Stimulated activated CD4-positive, alpha-beta T cell treated with anti-CD3 and anti-CD28 coated beads, TNF-alpha, amount 100 ng/mL, for 24 hours (primary cell): ENCODE measurements at regions not wholly inside any gene's neighbourhood (a gene's known extent, or its start where the extent isn't known, plus 50 kb on each side); places are given as distances from the start of the nearest gene placed in this dataset.
"Not testable (repeated sequence)": the region's sequence is repeated elsewhere in the genome, so short reads cannot be mapped to it uniquely, and the experiment has no call there.

Source experiments
- DNase-seq, 3 experiments: peaks; one replicate each; pipeline ENCODE4 v3.0.0-alpha.2; 2020; ENCODE audit warnings: low read depth in 3 of 3

- no peak for DNase-seq
Observed at GRCh38 chr20:48490961-48491831, 336.6 kb downstream of the PREX1 start.

DNA sequence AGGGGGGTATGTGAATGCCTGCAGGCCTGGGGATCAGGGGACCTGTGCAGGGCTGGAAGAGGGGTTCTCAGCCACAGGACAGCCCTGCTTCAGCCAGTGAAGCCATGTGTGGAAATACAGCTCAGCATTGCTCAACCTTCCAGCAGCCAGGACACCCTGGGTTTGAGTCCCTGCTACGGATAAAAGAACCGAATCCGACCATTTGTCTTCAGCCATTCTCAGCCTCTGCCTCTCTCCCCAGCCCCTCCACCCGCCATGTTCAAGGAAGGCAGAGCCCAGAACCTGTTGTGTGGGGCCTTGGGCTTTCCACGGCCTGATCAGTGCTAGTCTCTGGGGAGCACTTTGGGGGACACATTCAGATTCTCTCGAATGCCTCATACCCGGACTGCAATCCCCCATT lies 337.5 kb downstream of the PREX1 start:
- not testable (repeated sequence) for DNase-seq

DNA sequence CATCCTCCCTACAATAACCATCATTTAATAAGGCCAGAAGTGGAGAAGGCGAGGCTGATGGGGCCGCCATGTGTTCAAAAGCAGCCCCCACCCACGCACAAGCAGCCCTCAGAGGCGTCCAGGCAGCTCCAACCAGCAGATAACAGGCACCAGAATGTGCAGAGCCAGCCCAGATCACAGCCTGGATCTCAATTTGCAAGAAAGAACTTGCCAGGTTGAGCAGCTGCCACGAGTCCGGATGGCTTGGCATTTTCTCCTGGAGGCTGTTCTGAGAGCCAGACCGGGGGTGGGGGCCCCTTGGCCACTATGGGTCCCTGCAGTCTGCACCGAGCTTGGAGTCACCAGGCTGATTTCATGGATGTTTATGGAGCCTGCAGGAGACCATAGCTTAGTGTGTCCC lies 338.1 kb downstream of the PREX1 start:
- no peak for DNase-seq

DNA sequence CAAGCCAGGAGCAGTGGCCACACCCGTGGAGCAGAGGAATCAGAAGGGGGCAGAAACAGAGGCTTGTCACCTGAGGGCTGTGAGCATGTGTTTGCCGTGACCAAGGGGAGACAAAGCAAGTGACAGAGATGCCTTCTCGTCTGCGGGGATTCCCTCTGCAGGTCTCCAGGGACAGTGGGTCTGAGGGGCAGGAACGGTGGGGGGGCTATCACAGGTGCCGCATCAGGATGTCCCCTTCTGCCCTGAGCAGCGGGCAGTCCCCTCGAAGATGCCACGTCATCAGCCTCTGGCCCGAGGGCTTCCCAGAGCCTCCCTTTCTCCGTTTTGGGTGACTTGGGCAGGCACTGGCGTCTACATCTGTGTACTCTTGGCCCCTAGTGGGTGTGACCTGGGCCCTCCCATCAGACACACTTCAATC lies 338.7 kb downstream of the PREX1 start:
- no peak for DNase-seq

GRCh38 chr20:48488334-48489034 lies 339.3 kb downstream of the PREX1 start:
- not testable (repeated sequence) for DNase-seq

DNA sequence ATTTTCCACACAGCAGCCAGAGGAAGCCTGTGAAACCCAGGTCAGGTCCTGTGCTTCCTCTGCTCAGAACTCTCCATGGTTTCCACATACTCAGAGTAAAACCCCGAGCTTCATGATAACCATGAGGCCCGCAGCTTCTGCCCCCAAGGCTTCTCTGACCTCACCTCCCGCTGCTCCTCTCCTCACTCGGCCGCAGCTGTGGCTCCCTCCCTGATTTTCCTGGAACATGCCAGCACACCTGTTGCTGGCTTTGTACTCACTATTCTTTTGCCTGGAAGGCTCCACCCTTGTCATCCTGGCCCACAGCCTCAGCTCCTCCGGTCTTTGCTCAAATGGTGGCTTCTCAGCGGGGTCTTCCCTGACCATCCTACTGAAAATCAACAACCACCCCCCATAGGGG lies 341.7 kb downstream of the PREX1 start:
- no peak for DNase-seq

- not testable (repeated sequence) for DNase-seq
Observed at GRCh38 chr20:48485153-48485552, 342.6 kb downstream of the PREX1 start.

DNA sequence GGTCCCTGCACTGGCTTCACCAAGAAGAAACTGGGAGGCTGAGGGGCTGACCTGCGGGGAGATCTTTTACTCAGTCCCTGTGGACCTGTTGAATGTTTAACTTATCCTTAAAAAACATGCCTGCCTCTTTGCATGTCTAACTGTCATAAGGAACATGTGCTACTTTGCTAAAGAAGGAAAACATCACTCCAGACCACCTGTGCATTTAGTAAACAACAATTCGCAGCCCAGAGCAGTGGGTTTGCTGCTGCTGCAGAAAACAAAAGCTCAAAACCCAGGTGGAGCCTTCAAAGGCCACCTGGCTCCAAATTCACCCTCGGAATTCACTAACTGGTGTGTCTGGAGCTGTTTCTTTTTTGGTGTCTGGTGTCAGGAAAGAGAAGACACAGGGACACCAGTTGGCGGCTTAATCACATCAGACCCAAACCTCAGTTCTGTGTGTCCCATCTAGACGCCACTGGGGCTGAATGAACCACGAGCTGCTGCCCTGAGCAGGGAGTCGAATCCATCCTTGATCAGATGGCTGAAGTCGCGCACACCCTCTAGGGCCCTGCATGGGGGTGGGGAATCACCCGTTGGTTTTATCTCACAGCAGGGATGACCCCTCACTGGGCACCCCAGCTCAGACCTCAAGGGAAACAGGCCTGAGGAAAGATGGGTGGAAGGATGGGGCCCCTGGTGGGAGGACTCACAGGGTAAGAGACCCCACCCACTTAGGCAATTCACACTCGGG lies 344.3 kb downstream of the PREX1 start:
- DNase-seq: no peak

GRCh38 chr20:48482790-48483189 lies 345.0 kb downstream of the PREX1 start:
- no peak for DNase-seq

DNA sequence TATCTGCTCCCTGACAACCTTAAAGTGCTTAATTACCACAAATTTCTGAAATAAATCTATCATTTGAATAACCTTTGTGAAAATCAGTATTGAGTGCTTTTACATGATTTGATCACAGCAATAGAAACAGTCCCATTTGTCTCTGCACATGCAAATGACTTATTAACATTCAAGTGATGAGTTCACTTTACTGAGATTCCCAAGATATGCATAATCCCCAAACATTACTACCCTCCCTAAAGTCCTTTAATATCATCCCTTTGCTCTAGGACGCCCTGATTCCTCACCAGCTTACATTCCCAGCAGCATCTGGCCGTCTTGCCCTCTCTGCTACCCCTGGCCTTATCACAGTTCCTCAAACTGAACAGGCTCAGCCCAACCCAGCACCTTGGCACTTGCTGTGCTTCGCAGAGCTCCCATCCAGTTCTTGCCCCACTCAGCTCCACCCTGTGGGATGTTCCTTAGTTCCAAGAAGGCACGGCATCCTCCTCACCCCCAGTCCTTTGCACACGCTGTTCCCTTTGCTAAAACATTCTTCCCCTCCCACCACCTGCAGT lies 347.5 kb downstream of the PREX1 start:
- DNase-seq: no peak

DNA sequence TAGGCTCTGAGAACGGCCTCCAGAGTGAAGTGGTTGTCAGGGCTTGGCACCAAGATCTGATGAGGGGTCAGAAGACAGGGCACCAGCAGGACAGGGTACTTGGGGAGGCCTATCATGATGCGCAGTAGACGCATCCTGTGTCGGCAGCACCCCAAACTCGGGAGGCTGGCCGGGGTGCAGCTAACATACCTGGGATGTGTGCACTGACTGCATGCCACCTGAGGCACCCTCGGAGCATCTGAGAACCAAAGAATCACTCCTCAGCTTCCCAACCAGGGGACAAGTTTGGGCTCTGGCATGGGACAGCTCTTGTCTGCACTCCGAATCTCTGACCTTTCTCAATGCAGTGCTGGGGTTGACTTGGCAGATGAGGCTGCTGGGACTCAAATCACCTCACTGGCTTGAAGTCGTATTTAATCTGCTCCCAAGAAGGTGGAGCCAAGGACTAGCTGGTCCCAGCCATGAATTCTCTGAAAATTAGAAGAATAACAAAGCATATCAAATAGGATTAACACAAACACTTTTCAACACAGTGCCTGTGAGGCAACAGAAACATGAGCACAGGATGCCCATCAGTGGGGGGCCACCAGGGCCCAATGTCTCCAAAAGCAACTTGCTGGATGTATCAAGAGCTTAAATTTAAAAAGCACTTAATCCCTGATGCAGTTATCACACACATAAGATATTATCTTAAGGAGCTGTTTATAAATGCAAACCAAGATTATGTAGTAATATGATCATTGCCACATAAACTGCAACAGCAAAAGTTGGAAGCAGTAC lies 348.8 kb downstream of the PREX1 start:
- no peak for DNase-seq

DNA sequence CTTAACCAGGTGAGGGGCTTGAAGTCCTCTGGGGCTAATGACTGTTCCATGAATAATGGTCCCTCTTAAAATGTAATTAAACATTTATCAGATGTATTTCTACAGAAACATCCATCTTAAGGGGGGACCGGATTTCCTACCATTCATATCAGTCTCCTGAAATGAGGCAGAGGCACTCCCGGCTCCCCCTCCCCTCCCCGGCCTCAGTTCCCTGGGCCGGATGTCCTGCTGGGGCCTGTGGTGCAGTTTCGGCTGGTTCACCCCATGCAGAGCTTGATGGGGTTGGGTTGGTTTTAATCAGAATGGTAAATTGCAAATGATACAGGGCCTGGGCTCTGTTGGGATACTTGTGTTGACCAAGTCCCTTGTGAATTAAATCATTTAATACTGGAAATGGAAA lies 349.4 kb downstream of the PREX1 start:
- no peak for DNase-seq

GRCh38 chr20:48476854-48477253 lies 350.9 kb downstream of the PREX1 start:
- DNase-seq: no peak

DNA sequence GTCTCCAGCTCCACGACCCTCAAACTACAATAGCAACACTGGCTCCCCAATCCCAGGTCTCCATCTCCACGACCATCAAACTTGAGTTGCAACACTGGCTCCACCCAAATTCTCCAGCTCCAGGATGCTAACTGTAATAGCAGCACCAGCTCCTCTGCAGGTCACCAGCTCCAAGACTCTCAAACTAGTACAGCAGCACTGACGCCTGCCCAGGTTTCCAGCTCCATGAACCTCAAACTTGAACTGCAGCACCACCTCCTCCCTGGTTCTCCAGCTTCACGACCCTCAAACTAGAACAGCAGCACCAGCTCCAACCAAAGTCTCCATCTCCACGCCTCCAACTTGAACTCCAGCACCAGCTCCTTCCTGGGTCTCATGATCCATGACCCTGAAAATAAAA lies 353.8 kb downstream of the PREX1 start:
- no peak for DNase-seq

- no peak for DNase-seq
Observed at GRCh38 chr20:48471759-48472408, 355.9 kb downstream of the PREX1 start.

- DNase-seq: no peak
Observed at GRCh38 chr20:48471176-48471575, 356.6 kb downstream of the PREX1 start.

DNA sequence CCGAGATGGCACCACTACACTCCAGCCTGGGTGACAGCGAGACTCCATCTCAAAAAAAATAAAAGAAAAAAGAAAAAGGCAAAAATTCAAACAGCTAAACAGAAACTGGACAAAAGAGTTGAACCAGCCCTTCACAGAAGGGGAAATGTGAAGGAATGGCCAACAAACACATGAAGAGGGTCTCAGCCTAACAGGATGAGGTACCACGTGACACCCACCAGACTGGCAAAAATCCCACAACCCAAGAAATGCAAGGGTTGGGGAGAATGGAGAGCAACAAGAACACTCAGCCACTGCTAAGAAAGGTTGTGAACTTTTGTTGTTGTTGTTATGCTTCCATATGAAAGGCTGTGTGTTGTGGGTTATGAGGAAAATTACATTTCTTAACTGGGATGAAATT lies 357.7 kb downstream of the PREX1 start:
- no peak for DNase-seq

- no peak for DNase-seq
Observed at GRCh38 chr20:48469026-48469425, 358.8 kb downstream of the PREX1 start.

GRCh38 chr20:48468571-48468970 lies 359.2 kb downstream of the PREX1 start:
- DNase-seq: no peak

DNA sequence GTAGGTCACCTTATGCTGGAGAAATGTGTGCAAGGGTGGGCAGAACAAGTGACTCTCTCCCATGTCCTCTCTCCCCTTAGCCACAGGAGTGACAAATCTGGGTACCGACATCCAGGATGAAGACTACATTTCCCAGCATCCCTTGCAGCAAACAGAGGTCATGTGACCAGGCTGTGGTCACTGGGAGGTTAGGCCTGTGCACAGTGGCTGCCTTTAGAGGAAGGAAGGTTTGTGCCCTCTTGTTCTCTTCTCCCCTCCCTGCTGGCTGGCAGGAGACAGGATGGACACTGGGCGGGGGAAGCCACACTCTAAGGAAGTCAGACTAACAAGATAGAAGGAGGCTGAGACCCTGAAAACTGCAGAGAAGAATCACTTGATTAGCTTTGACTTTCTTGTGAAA lies 360.2 kb downstream of the PREX1 start:
- no peak for DNase-seq

- no peak for DNase-seq
Observed at GRCh38 chr20:48465271-48465670, 362.5 kb downstream of the PREX1 start.
